OCI-LY7 (cell line): ENCODE measurements at regions not wholly inside any gene's neighbourhood (a gene's known extent, or its start where the extent isn't known, plus 50 kb on each side); places are given as distances from the start of the nearest gene placed in this dataset.

Source experiments
- BruUV-seq: library from RNA; stranded (reverse); fragments of 400-500 nt; replicated peaks from 2 replicates; lab custom pipeline; 2021; lab: Mats Ljungman, UMichigan
- CTCF ChIA-PET: fragments of 300-600 bp; sonication (Branson Sonifier 250); formaldehyde crosslinking; loops from one replicate; lab custom pipeline; 2022; ENCODE audit warnings: antibody characterized with exemption; ENCODE audit not compliant: unreplicated experiment; lab: Charles Lee
- POLR2A ChIA-PET: fragments of 300-600 bp; sonication (Branson Sonifier 250); formaldehyde crosslinking; loops from one replicate; lab custom pipeline; 2022; ENCODE audit warnings: antibody characterized with exemption; lab: Charles Lee
- DNase-seq: peaks from one replicate; pipeline ENCODE4 v3.0.0-alpha.2; 2015; ENCODE audit warnings: low spot score
- H2AFZ ChIP-seq: fragments of 200-600 bp; sonication (generic), shearing (Covaris generic); 2 replicates; pipeline ENCODE4 v1.6.1; 2014; ENCODE audit warnings: mild to moderate bottlenecking, antibody characterized with exemption, low read length, moderate library complexity
- H3K27ac ChIP-seq: fragments of 200-600 bp; sonication (generic); 2 replicates; pipeline ENCODE4 v1.5.1; 2014; ENCODE audit warnings: mixed run types, low read depth, mild to moderate bottlenecking, moderate library complexity, low read length, inconsistent platforms; ENCODE audit not compliant: poor library complexity, severe bottlenecking
- H3K36me3 ChIP-seq: fragments of 200-600 bp; sonication (generic); 2 replicates; pipeline ENCODE4 v1.6.1; 2014; ENCODE audit warnings: mild to moderate bottlenecking, antibody characterized with exemption, low read length, moderate library complexity, mixed read lengths; ENCODE audit not compliant: insufficient read depth
- H3K4me1 ChIP-seq: fragments of 200-600 bp; sonication (generic); 2 replicates; pipeline ENCODE4 v1.5.1; 2014; ENCODE audit warnings: mild to moderate bottlenecking, low read length; ENCODE audit not compliant: insufficient read depth, poor library complexity, severe bottlenecking
- H3K4me2 ChIP-seq: fragments of 200-600 bp; sonication (generic); 2 replicates; pipeline ENCODE4 v1.6.1; 2014; ENCODE audit warnings: mild to moderate bottlenecking, low read length
- H3K4me3 ChIP-seq: fragments of 200-600 bp; sonication (generic); 2 replicates; pipeline ENCODE4 v1.5.1; 2014; ENCODE audit warnings: mild to moderate bottlenecking, low read depth, low read length; ENCODE audit not compliant: poor library complexity, severe bottlenecking
- H3K79me2 ChIP-seq: fragments of 200-600 bp; sonication (generic); 2 replicates; pipeline ENCODE4 v1.6.1; 2016; ENCODE audit warnings: low read depth, mild to moderate bottlenecking, low read length, moderate library complexity, mixed read lengths; ENCODE audit not compliant: insufficient read depth
- H3K9me2 ChIP-seq: fragments of 200-600 bp; sonication (generic); 2 replicates; pipeline ENCODE4 v1.6.1; 2016; ENCODE audit warnings: mild to moderate bottlenecking, low read length, mixed read lengths; ENCODE audit not compliant: insufficient read depth
- H3K9me3 ChIP-seq: fragments of 200-600 bp; sonication (generic); 2 replicates; pipeline ENCODE4 v1.6.1; 2014; ENCODE audit warnings: mild to moderate bottlenecking, mixed run types, low read length, mixed read lengths
- H4K20me1 ChIP-seq: fragments of 200-600 bp; sonication (generic); 2 replicates; pipeline ENCODE4 v1.6.1; 2014; ENCODE audit warnings: mild to moderate bottlenecking, antibody characterized with exemption, low read length, moderate library complexity, mixed read lengths; ENCODE audit not compliant: insufficient read depth
- CTCF ChIP-seq: fragments of 200-600 bp; sonication (generic); conservative IDR thresholded peaks from 2 replicates; pipeline ENCODE4 v1.5.1; 2014; ENCODE audit warnings: mild to moderate bottlenecking, antibody characterized with exemption, low read length, moderate library complexity, mixed read lengths
- EZH2phosphoT487 ChIP-seq: fragments of 200-600 bp; sonication (generic); IDR thresholded peaks from 2 replicates; pipeline ENCODE4 v1.6.1; 2018; ENCODE audit warnings: low read depth, borderline replicate concordance, mild to moderate bottlenecking, mixed run types, antibody characterized with exemption, low read length, moderate library complexity, mixed read lengths
- intact Hi-C: fragments of 100-400 bp; cut with micrococcal nuclease; formaldehyde crosslinking; loops from one replicate; pipeline ENCODE4 v1.10.0; 2022; ENCODE audit not compliant: unreplicated experiment

GRCh38 chr17:70624211-70624610 is 454.9 kb downstream of the KCNJ2 start:
- no peaks in the 10 kb centered on the region for H3K9me3 ChIP-seq
- CTCF ChIA-PET, result no interaction called here
- POLR2A ChIA-PET, result no interaction called here
- no peaks in the 10 kb centered on the region for H3K79me2 ChIP-seq
- no peak overlapping the region for H3K4me2 ChIP-seq
- TF ChIP-seq EZH2phosphoT487 (no peak), CTCF (no peak)
- no TSS peak for BruUV-seq
- H3K4me3 ChIP-seq, result no peak overlapping the region
- no peaks in the 10 kb centered on the region for H3K36me3 ChIP-seq
- no peak overlapping the region for H2AFZ ChIP-seq
- no peaks in the 10 kb centered on the region for H3K4me1 ChIP-seq
- no peaks in the 10 kb centered on the region for H3K9me2 ChIP-seq
- intact Hi-C loops, result loop anchor here (5.0 kb wide), 1 partner anchor 1097 kb away; no protein-coding TSS in a partner anchor
- H3K27ac ChIP-seq, result no peak overlapping the region
- no peak for DNase-seq
- no peaks in the 10 kb centered on the region for H4K20me1 ChIP-seq

- no peaks in the 10 kb centered on the region for H4K20me1 ChIP-seq
- H3K4me1 ChIP-seq, result no peaks in the 10 kb centered on the region
- peak; percentile 7 for DNase-seq
- no peaks in the 10 kb centered on the region for H3K9me2 ChIP-seq
- H3K27ac ChIP-seq, result no peak overlapping the region
- CTCF ChIA-PET, result no interaction called here
- no peaks in the 10 kb centered on the region for H3K79me2 ChIP-seq
- intact Hi-C loops, result no loop called here
- TF ChIP-seq EZH2phosphoT487 (no peak), CTCF (peak; percentile 60)
- POLR2A ChIA-PET, result interaction anchor here (0.6 to 0.9 kb wide), 3 partner anchors 47 to 1054 kb away, joined by 3 read pairs; no protein-coding TSS in a partner anchor
- no TSS peak for BruUV-seq
- H3K36me3 ChIP-seq, result no peaks in the 10 kb centered on the region
- no peak overlapping the region for H3K4me3 ChIP-seq
- no peaks in the 10 kb centered on the region for H3K9me3 ChIP-seq
- H3K4me2 ChIP-seq, result no peak overlapping the region
- H2AFZ ChIP-seq, result no peak overlapping the region
These were observed 460.6 kb downstream of the KCNJ2 start for GRCh38 chr17:70629902-70630301.

GRCh38 chr17:70636517-70637133 is 467.3 kb downstream of the KCNJ2 start:
- no peak overlapping the region for H3K27ac ChIP-seq
- no peak overlapping the region for H2AFZ ChIP-seq

More at GRCh38 chr17:70636517-70637133, 467.3 kb downstream of the KCNJ2 start:
- ChIA-PET POLR2A (no interaction called here), CTCF (no interaction called here)
- Histone ChIP-seq H3K4me1 (no peaks in the 10 kb centered on the region), H4K20me1 (no peaks in the 10 kb centered on the region), H3K36me3 (no peaks in the 10 kb centered on the region), H3K4me3 (no peak overlapping the region), H3K4me2 (no peak overlapping the region), H3K9me3 (no peaks in the 10 kb centered on the region), H3K9me2 (no peaks in the 10 kb centered on the region), H3K79me2 (no peaks in the 10 kb centered on the region)
- no peak for TF ChIP-seq EZH2phosphoT487
- TF ChIP-seq CTCF, result peak; percentile 93
- intact Hi-C loops, result loop anchor here (2.0 to 5.0 kb wide), 2 partner anchors 446 to 1904 kb away; no protein-coding TSS in a partner anchor
- peak; percentile 48 for DNase-seq
- BruUV-seq, result no TSS peak
